Fibroblast of the aortic adventitia (primary cell): ENCODE measurements at regions not wholly inside any gene's neighbourhood (a gene's known extent, or its start where the extent isn't known, plus 50 kb on each side); places are given as distances from the start of the nearest gene placed in this dataset.

Experiments
- DNase-seq: peaks from one replicate; pipeline ENCODE4 v3.0.0-alpha.2; 2010; ENCODE audit warnings: low read depth
- H3K4me3 ChIP-seq: 2 replicates; pipeline ENCODE4 v1.5.1; 2011; ENCODE audit warnings: low read depth, mild to moderate bottlenecking, control low read depth, low read length, moderate library complexity
- TF ChIP-seq, protein P1 (sequence below): IDR thresholded peaks from 2 replicates; pipeline ENCODE4 v1.5.1; 2011; ENCODE audit warnings: mild to moderate bottlenecking, low read length, control low read depth, inconsistent platforms; ENCODE audit not compliant: insufficient read depth

DNA sequence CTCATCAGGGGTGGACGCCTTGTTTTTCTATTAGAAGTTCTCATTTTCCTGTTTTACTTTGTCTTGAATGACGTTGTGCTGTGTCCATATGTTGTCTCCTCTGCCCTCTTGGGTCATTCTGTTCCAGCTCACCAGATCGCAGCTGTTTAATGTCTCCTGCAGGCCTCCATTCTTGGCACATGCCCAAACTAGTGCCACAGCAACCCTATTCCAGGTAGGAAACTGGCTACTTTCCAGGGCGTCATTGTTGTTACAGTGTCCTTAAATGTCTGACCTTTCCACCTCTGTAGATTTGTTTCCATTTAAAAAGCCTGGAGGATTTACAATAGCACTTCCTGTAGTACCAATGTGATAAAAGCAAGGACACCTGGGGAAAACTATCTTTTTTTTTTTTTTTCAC, 500.7 kb downstream of the METTL4 start:
- H3K4me3 ChIP-seq = no peak overlapping the region
- TF ChIP-seq, protein P1, sequence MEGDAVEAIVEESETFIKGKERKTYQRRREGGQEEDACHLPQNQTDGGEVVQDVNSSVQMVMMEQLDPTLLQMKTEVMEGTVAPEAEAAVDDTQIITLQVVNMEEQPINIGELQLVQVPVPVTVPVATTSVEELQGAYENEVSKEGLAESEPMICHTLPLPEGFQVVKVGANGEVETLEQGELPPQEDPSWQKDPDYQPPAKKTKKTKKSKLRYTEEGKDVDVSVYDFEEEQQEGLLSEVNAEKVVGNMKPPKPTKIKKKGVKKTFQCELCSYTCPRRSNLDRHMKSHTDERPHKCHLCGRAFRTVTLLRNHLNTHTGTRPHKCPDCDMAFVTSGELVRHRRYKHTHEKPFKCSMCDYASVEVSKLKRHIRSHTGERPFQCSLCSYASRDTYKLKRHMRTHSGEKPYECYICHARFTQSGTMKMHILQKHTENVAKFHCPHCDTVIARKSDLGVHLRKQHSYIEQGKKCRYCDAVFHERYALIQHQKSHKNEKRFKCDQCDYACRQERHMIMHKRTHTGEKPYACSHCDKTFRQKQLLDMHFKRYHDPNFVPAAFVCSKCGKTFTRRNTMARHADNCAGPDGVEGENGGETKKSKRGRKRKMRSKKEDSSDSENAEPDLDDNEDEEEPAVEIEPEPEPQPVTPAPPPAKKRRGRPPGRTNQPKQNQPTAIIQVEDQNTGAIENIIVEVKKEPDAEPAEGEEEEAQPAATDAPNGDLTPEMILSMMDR = no peak
- no peak for DNase-seq

DNA sequence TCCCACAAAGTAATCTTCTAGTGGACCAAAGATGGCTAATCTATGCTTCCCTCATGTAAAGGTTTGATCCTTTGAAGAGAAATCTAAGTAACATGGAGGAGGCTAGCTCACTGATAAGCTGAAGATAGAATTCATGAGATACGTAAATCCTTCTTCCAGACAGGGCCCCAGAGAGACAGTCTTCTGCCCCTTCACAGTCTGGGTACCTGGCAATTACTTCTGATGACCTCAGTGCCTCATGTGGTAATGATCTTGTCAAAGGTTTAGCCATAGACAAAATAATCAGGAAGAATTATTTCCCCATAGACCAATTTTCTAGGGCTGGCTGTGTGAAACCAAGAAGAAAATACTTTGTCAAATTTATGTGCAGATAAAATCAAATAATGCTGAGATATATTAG, 495.8 kb downstream of the METTL4 start:
- DNase-seq = no peak
- TF ChIP-seq, protein P1 = no peak
- no peak overlapping the region for H3K4me3 ChIP-seq

DNA sequence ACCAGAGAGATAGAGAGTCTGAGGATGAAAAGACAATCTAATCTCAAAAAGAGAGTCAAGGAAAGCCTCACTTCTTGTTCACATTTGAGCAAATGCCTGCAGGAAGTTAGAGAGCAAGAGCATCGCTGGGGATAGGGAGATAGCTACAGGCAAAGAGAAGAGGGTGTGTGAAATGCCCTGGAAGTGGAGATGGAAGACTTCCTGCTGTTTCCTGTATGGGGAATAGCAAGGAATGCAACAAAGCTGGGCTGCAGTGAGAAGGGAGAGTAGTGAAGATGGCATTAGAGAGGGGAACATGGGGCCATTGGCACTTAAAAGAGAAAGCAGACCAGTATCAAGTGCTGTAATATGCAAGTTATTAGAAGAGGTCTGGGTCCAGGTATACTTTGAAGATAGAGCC, 488.6 kb downstream of the METTL4 start:
- H3K4me3 ChIP-seq = no peak overlapping the region
- DNase-seq = no peak
- TF ChIP-seq, protein P1 = no peak

DNA sequence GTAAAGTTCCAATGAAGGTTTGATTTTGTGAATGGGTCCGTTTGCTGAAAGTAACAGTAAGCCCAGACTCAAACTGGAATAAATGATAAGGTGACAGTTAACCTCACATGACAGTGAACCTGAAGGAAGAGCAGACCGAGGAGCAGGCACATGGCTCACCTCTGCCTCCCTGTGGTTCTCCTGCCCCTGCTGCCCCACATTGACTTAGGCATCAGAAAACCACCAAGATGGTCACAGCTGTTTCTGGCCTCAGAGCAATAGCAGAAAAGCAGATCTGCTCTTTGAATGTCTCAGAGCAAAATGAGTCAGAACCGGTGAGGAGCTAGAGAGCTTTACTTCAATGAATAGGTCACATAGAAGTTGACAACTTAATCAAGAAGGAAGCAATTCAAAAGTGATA, 487.6 kb downstream of the METTL4 start:
- TF ChIP-seq, protein P1 = no peak
- no peak for DNase-seq
- H3K4me3 ChIP-seq = no peak overlapping the region

DNA sequence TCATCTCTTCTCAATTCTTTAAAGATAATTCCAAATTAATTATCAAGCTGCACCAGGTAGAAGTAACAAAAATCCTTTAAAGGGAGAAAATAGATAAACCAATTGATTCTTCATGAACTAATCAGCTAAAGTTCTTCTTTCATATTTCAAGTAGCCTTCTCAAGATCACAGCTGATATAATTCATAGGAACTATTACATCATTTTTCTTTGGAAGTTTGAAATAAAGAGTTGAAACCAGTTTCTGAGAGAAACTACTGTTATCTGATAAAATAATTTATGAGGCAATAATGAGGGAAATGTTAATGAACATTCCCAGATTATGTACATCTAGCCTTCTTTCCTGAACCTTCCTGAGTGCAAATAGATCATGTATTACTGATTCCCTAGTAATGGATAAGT, 484.9 kb downstream of the METTL4 start:
- H3K4me3 ChIP-seq = no peak overlapping the region
- TF ChIP-seq, protein P1 = no peak
- no peak for DNase-seq

DNA sequence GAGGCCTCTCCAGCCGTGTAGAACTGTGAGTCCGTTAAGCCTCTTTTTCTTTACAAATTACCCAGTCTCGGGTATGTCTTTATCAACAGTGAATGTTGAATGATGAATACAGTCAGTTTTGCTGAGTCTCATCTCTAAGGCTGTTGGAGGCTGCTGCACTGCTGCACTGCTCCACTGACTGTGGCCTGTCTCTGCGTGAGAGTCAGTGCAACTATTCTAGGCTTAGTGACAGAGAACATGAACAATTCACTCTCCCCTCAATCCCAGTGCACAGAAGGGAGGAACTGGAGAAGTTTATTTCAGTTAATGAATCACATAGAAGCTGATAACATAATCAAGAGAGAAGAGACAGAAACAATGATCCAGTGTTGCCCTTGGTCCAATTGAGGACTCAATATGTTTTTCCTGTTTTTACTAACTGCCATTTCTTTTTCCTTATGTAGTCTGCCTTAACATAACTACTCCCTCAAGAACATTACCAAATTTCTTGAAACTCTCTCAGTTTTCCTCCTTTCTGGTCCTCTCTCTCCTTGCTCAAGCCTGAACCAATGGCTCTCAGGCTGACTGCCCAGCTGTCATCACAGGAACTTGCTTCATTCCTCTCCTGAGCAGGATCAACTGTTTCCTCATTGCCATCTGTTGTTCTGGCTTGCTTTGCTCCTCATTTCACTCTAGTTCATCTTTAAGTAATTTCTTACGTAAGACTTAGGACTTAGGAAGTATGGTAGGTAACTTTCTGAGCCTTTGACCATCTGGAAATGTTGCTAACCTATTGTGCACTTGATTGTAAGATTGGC, 483.2 kb downstream of the METTL4 start:
- peak; percentile 83 for DNase-seq
- no peak overlapping the region for H3K4me3 ChIP-seq
- TF ChIP-seq, protein P1 = no peak

DNA sequence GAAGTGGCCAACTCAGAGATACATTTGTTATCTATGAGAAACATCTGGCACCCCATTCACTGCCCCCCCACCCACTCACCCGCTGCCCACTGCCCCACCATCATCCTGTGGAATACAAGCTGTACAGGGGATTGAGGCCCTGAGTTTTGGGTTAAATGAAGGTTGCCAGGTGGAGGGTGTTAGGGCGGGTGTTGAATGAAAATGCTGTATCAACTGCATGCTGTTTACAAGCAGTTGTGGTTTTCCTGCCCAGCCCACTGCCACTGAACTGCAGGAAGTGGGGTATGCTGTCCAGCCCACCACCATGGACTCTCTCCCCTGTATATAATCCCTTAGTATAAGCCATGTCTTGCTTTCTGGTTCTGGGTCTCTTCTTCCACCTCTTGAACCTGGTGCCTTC, 481.9 kb downstream of the METTL4 start:
- TF ChIP-seq, protein P1 = no peak
- no peak overlapping the region for H3K4me3 ChIP-seq
- DNase-seq = no peak
